H1 (cell line): ENCODE measurements at regions not wholly inside any gene's neighbourhood (a gene's known extent, or its start where the extent isn't known, plus 50 kb on each side); places are given as distances from the start of the nearest gene placed in this dataset.

Experiments
- BACH1 ChIP-seq: IDR thresholded peaks from 2 replicates; pipeline ENCODE4 v1.6.1; 2012; ENCODE audit warnings: low read length, improper control_type of control experiment
- CTCF ChIP-seq, 3 experiments: IDR thresholded peaks; 1 replicate in 2 of 3; 2 replicates in 1 of 3; pipeline versions ENCODE4 v1.5.1 to v1.6.1; 2011; ENCODE audit warnings: low read length in 3 of 3, mild to moderate bottlenecking in 3 of 3, inconsistent platforms in 2 of 3, low read depth in 1 of 3, moderate library complexity in 1 of 3; ENCODE audit not compliant: insufficient read depth in 1 of 3; ENCODE audit errors: control extremely low read depth in 1 of 3
- FOSL1 ChIP-seq: IDR thresholded peaks from 2 replicates; pipeline ENCODE4 v1.6.1; 2011; ENCODE audit warnings: mild to moderate bottlenecking, low read depth, low read length, moderate library complexity; ENCODE audit not compliant: insufficient read depth
- POLR2A ChIP-seq, 2 experiments: IDR thresholded peaks; 1 replicate in 1 of 2; 2 replicates in 1 of 2; pipeline ENCODE4 v1.6.1; 2011; ENCODE audit warnings: low read depth in 2 of 2, low read length in 2 of 2, mild to moderate bottlenecking in 2 of 2; ENCODE audit errors: control extremely low read depth in 1 of 2
- RAD21 ChIP-seq, 2 experiments: IDR thresholded peaks in 1 of 2; conservative IDR thresholded peaks in 1 of 2; 2 replicates each; pipeline ENCODE4 v1.6.1; 2011; ENCODE audit warnings: low read depth in 2 of 2, low read length in 2 of 2, improper control_type of control experiment in 1 of 2, inconsistent platforms in 1 of 2, mild to moderate bottlenecking in 1 of 2, moderate library complexity in 1 of 2

- TF ChIP-seq POLR2A (IDR thresholded peaks at IDR 0.05; ENCODE audit: control extremely low read depth in 1 of 2, low read depth in 2 of 2, low read length in 2 of 2) (no peak), RAD21 (IDR thresholded peaks at IDR 0.05 in 1 of 2, conservative IDR thresholded peaks at IDR 0.05 in 1 of 2; ENCODE audit: low read depth in 2 of 2, low read length in 2 of 2) (no peak), BACH1 (no peak), CTCF (IDR thresholded peaks at IDR 0.05; ENCODE audit: control extremely low read depth in 1 of 3, insufficient read depth in 1 of 3, low read depth in 1 of 3, low read length in 3 of 3) (no peak), FOSL1 (no peak)
Observed at GRCh38 chrX:21167011-21167410, 207.2 kb upstream of the CNKSR2 start.
